ENCODE measurements at regions not wholly inside any gene's neighbourhood (a gene's known extent, or its start where the extent isn't known, plus 50 kb on each side); places are given as distances from the start of the nearest gene placed in this dataset.

GRCh38 chrX:82087699-82088098 lies 885.8 kb downstream of the SH3BGRL start:
- DNase-seq = no peak

- no peak for DNase-seq
Observed at GRCh38 chrX:82092307-82092706, 890.4 kb downstream of the SH3BGRL start.

- no peak for DNase-seq
Observed at GRCh38 chrX:82125103-82125502, 923.2 kb downstream of the SH3BGRL start.

GRCh38 chrX:82127228-82128123 lies 925.6 kb downstream of the SH3BGRL start:
- DNase-seq = no peak

- no peak for DNase-seq
Observed at GRCh38 chrX:82134378-82134777, 932.5 kb downstream of the SH3BGRL start.

DNA sequence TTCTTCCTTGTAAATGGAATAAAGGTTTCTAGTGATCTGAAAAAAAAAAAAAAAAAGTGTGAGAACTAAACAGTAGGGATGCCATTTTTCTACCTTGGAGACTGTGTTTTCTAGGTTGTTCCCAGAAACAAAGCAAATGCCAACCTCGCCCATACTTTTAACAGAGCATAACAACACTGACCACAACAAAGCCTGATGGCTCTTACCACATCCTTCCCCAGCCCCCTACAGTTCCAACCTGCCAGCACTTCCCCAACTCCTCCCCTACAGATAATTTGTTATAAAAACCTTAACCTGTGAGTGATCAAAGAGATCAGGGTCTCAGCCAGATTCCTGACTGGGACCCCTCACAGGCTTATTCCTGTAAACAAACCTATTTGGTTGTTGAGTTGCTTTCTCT lies 940.0 kb downstream of the SH3BGRL start:
- DNase-seq = no peak

DNA sequence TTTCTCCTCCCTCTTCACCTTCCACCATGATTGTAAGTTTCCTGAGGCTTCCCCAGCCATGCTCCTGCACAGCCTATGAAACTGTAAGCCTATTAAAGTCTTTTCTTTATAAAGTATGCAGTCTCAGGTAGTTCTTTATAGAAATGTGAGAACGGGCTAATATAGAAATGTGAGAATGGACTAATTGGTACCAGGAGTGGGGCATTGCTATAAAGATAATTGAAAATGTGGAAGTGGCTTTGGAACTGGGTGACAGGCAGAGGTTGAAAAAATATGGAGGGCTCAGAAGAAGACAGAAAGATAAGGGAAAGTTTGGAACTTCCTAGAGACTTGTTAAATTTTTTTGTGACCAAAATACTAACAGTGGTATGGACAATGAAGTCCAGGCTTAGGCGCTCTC lies 959.3 kb downstream of the SH3BGRL start:
- no peak for DNase-seq

GRCh38 chrX:82163701-82164100 lies 961.8 kb downstream of the SH3BGRL start:
- no peak for DNase-seq

DNA sequence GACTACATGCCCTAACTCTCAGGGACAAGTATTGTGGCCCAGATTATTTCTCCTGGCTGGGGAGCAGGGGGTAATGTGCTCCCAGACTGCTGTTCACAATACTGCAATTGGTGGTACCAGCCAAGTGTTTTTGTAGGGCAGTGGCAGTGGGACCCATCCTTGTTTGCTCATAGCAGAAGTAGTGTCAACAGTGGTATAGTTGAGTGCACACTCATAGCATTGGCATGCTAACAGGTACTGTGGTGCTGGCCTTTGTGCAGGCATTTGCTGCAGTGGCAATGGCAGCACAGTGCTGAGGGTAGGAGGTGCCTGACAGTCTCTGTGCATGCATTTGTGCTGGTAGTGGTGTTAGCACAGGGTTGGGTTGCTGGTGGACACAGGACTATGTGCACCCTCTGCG lies 995.0 kb downstream of the SH3BGRL start:
- no peak for DNase-seq

GRCh38 chrX:82208975-82209374 lies 1007.1 kb downstream of the SH3BGRL start:
- no peak for DNase-seq

- peak; percentile 24 for DNase-seq
Observed at GRCh38 chrX:82218361-82218760, 1016.5 kb downstream of the SH3BGRL start.

DNA sequence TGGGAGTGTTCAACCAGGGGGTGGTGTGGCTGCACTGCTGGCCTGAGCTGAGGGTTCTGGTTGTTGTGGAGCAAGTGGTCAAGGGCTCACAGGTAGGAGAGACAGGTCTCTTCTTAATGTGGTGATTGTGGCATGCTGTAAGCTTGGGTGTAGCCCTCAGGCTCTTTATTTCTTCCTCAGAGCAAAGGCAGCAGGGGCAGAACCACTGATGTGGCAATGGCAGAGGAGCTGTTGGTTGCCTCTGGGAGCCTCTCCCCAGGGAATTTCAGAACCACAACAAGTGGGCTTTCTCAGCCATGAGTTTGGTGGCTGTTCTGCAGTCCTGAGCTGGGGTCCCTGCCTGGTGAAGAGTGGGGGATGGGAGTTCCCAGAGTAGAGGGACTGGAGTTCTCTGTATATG lies 1017.2 kb downstream of the SH3BGRL start:
- DNase-seq = no peak

DNA sequence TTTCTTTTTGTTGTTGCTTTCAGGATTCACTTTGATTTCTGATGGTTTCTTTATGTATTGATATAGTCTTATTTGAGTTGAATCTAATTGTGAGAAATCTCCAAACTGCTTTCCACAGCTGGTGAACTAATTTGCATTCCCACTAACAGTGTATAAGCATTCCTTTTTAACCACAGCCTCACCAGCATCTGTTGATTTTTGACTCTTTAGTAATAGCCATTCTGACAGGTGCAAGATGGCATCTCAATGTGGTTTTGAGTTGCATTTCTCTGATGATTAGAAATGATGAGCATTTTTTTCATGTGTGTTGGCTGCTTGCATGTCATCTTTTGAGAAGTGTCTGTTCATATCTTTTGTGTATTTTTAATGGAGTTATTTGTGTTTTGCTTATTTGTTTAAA lies 1023.1 kb downstream of the SH3BGRL start:
- DNase-seq = no peak

GRCh38 chrX:82230013-82230412 lies 1028.1 kb downstream of the SH3BGRL start:
- DNase-seq = no peak

DNA sequence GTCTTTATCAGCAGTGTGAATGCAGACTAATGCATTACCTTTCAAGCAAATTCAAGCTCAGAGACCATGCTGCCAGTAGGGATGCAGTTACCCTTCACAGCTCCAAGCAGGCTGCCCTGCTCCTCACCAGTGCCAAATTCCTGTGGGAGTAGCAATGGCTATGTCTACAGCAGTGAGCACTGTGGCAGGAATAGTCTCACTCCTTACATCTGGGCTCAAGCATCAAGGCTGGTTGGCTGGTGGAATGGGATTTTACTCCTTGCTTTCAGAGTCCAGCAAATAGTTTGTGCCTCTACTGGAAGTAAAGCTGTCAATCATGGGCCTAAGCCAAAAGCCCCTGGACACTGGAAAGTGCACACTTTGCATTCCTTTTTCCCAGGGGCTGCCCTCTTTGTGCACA lies 1030.8 kb downstream of the SH3BGRL start:
- DNase-seq = no peak

- DNase-seq = no peak
Observed at GRCh38 chrX:82237328-82237727, 1035.4 kb downstream of the SH3BGRL start.
